Peyer's patch (tissue), 4 donors: ENCODE measurements at regions not wholly inside any gene's neighbourhood (a gene's known extent, or its start where the extent isn't known, plus 50 kb on each side); places are given as distances from the start of the nearest gene placed in this dataset.

Experiments
- POLR2A ChIP-seq, 2 donors: fragments of 450-650 bp; IDR thresholded peaks; one replicate each; pipeline ENCODE4 v1.5.1; 2017; ENCODE audit warnings: antibody characterized with exemption in 2 of 2, mild to moderate bottlenecking in 2 of 2, moderate library complexity in 2 of 2
- TF ChIP-seq, protein P1 (sequence below), 6 experiments: fragments of 450-650 bp in 4 of 6; fragments of 200-600 bp in 2 of 6; sonication (generic) in 1 of 6; IDR thresholded peaks; one replicate each; pipeline ENCODE4 v1.5.1; 2017 to 2019; ENCODE audit warnings: antibody characterized with exemption in 6 of 6, mild to moderate bottlenecking in 3 of 6, moderate library complexity in 1 of 6

DNA sequence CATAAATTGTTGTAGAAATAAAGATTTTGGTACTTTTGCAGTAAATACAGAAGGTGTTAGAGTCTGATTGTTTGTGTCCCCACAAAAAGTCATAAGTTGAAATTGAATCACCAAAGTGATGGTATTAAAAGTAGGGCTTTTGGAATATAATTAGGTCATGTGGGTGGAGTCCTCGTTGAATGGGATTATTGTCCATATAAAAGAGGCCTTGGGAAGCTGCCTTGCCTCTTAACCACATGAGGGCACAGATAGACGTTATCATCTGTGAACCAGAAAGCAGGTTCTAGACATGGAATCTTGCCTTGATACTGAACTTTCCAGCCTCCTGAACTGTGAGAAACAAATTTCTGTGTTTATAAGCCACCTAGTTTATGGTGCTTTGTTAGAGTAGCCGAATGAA is 186.8 kb downstream of the PRR20E start:
- TF ChIP-seq, protein P1, sequence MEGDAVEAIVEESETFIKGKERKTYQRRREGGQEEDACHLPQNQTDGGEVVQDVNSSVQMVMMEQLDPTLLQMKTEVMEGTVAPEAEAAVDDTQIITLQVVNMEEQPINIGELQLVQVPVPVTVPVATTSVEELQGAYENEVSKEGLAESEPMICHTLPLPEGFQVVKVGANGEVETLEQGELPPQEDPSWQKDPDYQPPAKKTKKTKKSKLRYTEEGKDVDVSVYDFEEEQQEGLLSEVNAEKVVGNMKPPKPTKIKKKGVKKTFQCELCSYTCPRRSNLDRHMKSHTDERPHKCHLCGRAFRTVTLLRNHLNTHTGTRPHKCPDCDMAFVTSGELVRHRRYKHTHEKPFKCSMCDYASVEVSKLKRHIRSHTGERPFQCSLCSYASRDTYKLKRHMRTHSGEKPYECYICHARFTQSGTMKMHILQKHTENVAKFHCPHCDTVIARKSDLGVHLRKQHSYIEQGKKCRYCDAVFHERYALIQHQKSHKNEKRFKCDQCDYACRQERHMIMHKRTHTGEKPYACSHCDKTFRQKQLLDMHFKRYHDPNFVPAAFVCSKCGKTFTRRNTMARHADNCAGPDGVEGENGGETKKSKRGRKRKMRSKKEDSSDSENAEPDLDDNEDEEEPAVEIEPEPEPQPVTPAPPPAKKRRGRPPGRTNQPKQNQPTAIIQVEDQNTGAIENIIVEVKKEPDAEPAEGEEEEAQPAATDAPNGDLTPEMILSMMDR (IDR thresholded peaks at IDR 0.05) = no peak
- TF ChIP-seq POLR2A (IDR thresholded peaks at IDR 0.05) = no peak
